Endothelial cell of umbilical vein (primary cell): ENCODE measurements at regions not wholly inside any gene's neighbourhood (a gene's known extent, or its start where the extent isn't known, plus 50 kb on each side); places are given as distances from the start of the nearest gene placed in this dataset.

Experiments used
- BruUV-seq: library from RNA; stranded (reverse); fragments of 400-500 nt; replicated peaks from 2 replicates; lab custom pipeline; 2021; lab: Mats Ljungman, UMichigan
- CTCF ChIA-PET: fragments of 300-600, 350-600 bp; sonication (Branson Sonifier 250); formaldehyde crosslinking; loops from one replicate; lab custom pipeline; 2021; ENCODE audit warnings: antibody characterized with exemption, inconsistent platforms; lab: Charles Lee
- POLR2A ChIA-PET: fragments of 300-600, 350-600 bp; sonication (Branson Sonifier 250); formaldehyde crosslinking; loops from one replicate; lab custom pipeline; 2021; ENCODE audit warnings: antibody characterized with exemption, inconsistent platforms; lab: Charles Lee
- DNase-seq: peaks from one replicate; pipeline ENCODE4 v3.0.0-alpha.2; 2011; ENCODE audit warnings: low read depth, low spot score
- FAIRE-seq: peaks from 2 replicates; lab custom pipeline; 2011; peaks lifted over from hg19 to GRCh38; lab: Jason Lieb, UNC
- H2AFZ ChIP-seq: 2 replicates; pipeline ENCODE4 v1.6.0; 2012; ENCODE audit warnings: low read depth, low read length, control low read depth, inconsistent platforms
- H3K27ac ChIP-seq: 2 replicates; pipeline ENCODE4 v1.5.1; 2011; ENCODE audit warnings: low read depth, mild to moderate bottlenecking, control low read depth, low read length, moderate library complexity; ENCODE audit not compliant: insufficient read depth
- H3K27me3 ChIP-seq, 2 experiments: 2 replicates each; pipeline versions ENCODE4 v1.6.0 to v1.6.1; 2011; ENCODE audit warnings: low read length in 2 of 2, mixed read lengths in 1 of 2; ENCODE audit not compliant: control insufficient read depth in 2 of 2, insufficient read depth in 2 of 2
- H3K36me3 ChIP-seq, 2 experiments: 2 replicates in 1 of 2; 3 replicates in 1 of 2; pipeline ENCODE4 v1.5.1; 2011; ENCODE audit warnings: low read length in 2 of 2, mild to moderate bottlenecking in 1 of 2, moderate library complexity in 1 of 2; ENCODE audit not compliant: control insufficient read depth in 2 of 2, insufficient read depth in 2 of 2; ENCODE audit errors: extremely low read depth in 1 of 2
- H3K4me1 ChIP-seq: 3 replicates; pipeline ENCODE4 v1.5.1; 2011; ENCODE audit warnings: mild to moderate bottlenecking, low read length; ENCODE audit not compliant: control insufficient read depth, insufficient read depth; ENCODE audit errors: extremely low read depth
- H3K4me2 ChIP-seq: 2 replicates; pipeline ENCODE4 v1.6.1; 2011; ENCODE audit warnings: low read length, control low read depth, mixed read lengths; ENCODE audit not compliant: insufficient read depth
- H3K4me3 ChIP-seq, 3 experiments: fragments of 200-600 bp in 1 of 3; sonication (generic), shearing (Covaris generic) in 1 of 3; replicated peaks in 1 of 3; 2 replicates each; pipeline ENCODE4 v1.5.1; 2011 to 2016; ENCODE audit warnings: control low read depth in 3 of 3, low read length in 3 of 3, mild to moderate bottlenecking in 2 of 3, inconsistent platforms in 1 of 3, low read depth in 1 of 3, moderate library complexity in 1 of 3; ENCODE audit not compliant: insufficient read depth in 1 of 3
- H3K79me2 ChIP-seq: 2 replicates; pipeline ENCODE4 v1.6.0; 2012; ENCODE audit warnings: low read length, inconsistent platforms; ENCODE audit not compliant: control insufficient read depth, insufficient read depth
- H3K9ac ChIP-seq: replicated peaks from 2 replicates; pipeline ENCODE3; 2011; ENCODE audit warnings: low read length, control low read depth; ENCODE audit not compliant: insufficient read depth; ENCODE audit errors: extremely low read depth
- H3K9me1 ChIP-seq: replicated peaks from 3 replicates; pipeline ENCODE4 v1.6.0; 2011; ENCODE audit warnings: mild to moderate bottlenecking, low read length; ENCODE audit not compliant: control insufficient read depth, insufficient read depth; ENCODE audit errors: extremely low read depth
- H3K9me3 ChIP-seq: replicated peaks from 2 replicates; pipeline ENCODE4 v1.5.1; 2012; ENCODE audit warnings: low read length, inconsistent platforms; ENCODE audit not compliant: control insufficient read depth, insufficient read depth
- H4K20me1 ChIP-seq: replicated peaks from 2 replicates; pipeline ENCODE3; 2011; ENCODE audit warnings: mild to moderate bottlenecking, low read length; ENCODE audit not compliant: control insufficient read depth, insufficient read depth; ENCODE audit errors: extremely low read depth
- EZH2 ChIP-seq: IDR thresholded peaks from 2 replicates; pipeline ENCODE4 v1.6.1; 2012; ENCODE audit warnings: borderline replicate concordance, low read depth, mild to moderate bottlenecking, moderate library complexity, low read length, inconsistent platforms; ENCODE audit not compliant: severe bottlenecking
- FOS ChIP-seq: IDR thresholded peaks from 2 replicates; pipeline ENCODE4 v1.6.1; 2011; ENCODE audit warnings: mild to moderate bottlenecking, low read length, moderate library complexity, borderline replicate concordance; ENCODE audit not compliant: insufficient read depth
- GATA2 ChIP-seq: IDR thresholded peaks from 2 replicates; pipeline ENCODE4 v1.7.0; 2011; ENCODE audit warnings: low read depth, mild to moderate bottlenecking, moderate library complexity, mixed read lengths, low read length; ENCODE audit not compliant: insufficient read length, insufficient read depth
- JUN ChIP-seq: IDR thresholded peaks from 2 replicates; pipeline ENCODE4 v1.6.1; 2011; ENCODE audit warnings: borderline replicate concordance, low read depth; ENCODE audit not compliant: insufficient read length, insufficient read depth
- MAX ChIP-seq: IDR thresholded peaks from 2 replicates; pipeline ENCODE4 v1.6.1; 2011; ENCODE audit not compliant: insufficient read depth, insufficient read length
- MYC ChIP-seq: IDR thresholded peaks from one replicate; pipeline ENCODE4 v1.6.1; 2011; ENCODE audit warnings: mild to moderate bottlenecking, low read depth, low read length
- POLR2A ChIP-seq: IDR thresholded peaks from 2 replicates; pipeline ENCODE4 v1.6.1; 2012; ENCODE audit warnings: low read depth, mild to moderate bottlenecking, control low read depth, low read length
- POLR2AphosphoS5 ChIP-seq: IDR thresholded peaks from 2 replicates; pipeline ENCODE4 v1.6.1; 2012; ENCODE audit warnings: low read depth, mild to moderate bottlenecking, control low read depth, low read length, moderate library complexity; ENCODE audit not compliant: insufficient read depth
- dilution Hi-C: fragments of 300-500 bp; cut with MboI; formaldehyde crosslinking; loops from one replicate; pipeline ENCODE4 v1.15.0; 2019; ENCODE audit warnings: low sequenced_read_pairs; ENCODE audit not compliant: extremely low pct_ligation_motif_present
- intact Hi-C: fragments of 100-400 bp; cut with micrococcal nuclease; formaldehyde crosslinking; loops from one replicate; pipeline ENCODE4 v1.10.0; 2022
- TF ChIP-seq, protein P1 (sequence below), 2 donors: IDR thresholded peaks; 1 replicate in 1 of 2; 2 replicates in 1 of 2; pipeline ENCODE4 v1.5.1; 2011; ENCODE audit warnings: low read length in 2 of 2, mild to moderate bottlenecking in 2 of 2, moderate library complexity in 2 of 2, control low read depth in 1 of 2, inconsistent platforms in 1 of 2, low read depth in 1 of 2; ENCODE audit not compliant: insufficient read depth in 1 of 2; ENCODE audit errors: extremely low read depth in 1 of 2

- dilution Hi-C loops, result no loop called here
- H3K27ac ChIP-seq, result no peak overlapping the region
- no peaks in the 10 kb centered on the region for H4K20me1 ChIP-seq
- no peak overlapping the region for H3K4me2 ChIP-seq
- H3K9me1 ChIP-seq, result no peaks in the 10 kb centered on the region
- no peak overlapping the region for H3K4me3 ChIP-seq
- no peaks in the 10 kb centered on the region for H3K27me3 ChIP-seq
- no peaks in the 10 kb centered on the region for H3K4me1 ChIP-seq
- DNase-seq (no peak), FAIRE-seq (no peak)
- H3K79me2 ChIP-seq, result no peaks in the 10 kb centered on the region
- intact Hi-C loops, result no loop called here
- no peak for TF ChIP-seq MAX
- TF ChIP-seq POLR2A, result no peak
- no peak for TF ChIP-seq POLR2AphosphoS5
- no peak for TF ChIP-seq FOS
- TF ChIP-seq GATA2, result no peak
- TF ChIP-seq, protein P1, sequence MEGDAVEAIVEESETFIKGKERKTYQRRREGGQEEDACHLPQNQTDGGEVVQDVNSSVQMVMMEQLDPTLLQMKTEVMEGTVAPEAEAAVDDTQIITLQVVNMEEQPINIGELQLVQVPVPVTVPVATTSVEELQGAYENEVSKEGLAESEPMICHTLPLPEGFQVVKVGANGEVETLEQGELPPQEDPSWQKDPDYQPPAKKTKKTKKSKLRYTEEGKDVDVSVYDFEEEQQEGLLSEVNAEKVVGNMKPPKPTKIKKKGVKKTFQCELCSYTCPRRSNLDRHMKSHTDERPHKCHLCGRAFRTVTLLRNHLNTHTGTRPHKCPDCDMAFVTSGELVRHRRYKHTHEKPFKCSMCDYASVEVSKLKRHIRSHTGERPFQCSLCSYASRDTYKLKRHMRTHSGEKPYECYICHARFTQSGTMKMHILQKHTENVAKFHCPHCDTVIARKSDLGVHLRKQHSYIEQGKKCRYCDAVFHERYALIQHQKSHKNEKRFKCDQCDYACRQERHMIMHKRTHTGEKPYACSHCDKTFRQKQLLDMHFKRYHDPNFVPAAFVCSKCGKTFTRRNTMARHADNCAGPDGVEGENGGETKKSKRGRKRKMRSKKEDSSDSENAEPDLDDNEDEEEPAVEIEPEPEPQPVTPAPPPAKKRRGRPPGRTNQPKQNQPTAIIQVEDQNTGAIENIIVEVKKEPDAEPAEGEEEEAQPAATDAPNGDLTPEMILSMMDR (IDR thresholded peaks at IDR 0.05; ENCODE audit: extremely low read depth in 1 of 2, insufficient read depth in 1 of 2, low read depth in 1 of 2, low read length in 2 of 2), result no peak
- TF ChIP-seq EZH2, result no peak
- no peak for TF ChIP-seq MYC
- no peak for TF ChIP-seq JUN
- CTCF ChIA-PET, result no interaction called here
- no peaks in the 10 kb centered on the region for H3K9me3 ChIP-seq
- BruUV-seq, result no TSS peak
- no peaks in the 10 kb centered on the region for H3K36me3 ChIP-seq
- no peak overlapping the region for H3K9ac ChIP-seq
- H2AFZ ChIP-seq, result no peak overlapping the region
- POLR2A ChIA-PET, result no interaction called here
Observed at GRCh38 chr2:154546341-154546740, 152.2 kb upstream of the KCNJ3 start.
